ENCODE measurements at regions not wholly inside any gene's neighbourhood (a gene's known extent, or its start where the extent isn't known, plus 50 kb on each side); places are given as distances from the start of the nearest gene placed in this dataset.

DNA sequence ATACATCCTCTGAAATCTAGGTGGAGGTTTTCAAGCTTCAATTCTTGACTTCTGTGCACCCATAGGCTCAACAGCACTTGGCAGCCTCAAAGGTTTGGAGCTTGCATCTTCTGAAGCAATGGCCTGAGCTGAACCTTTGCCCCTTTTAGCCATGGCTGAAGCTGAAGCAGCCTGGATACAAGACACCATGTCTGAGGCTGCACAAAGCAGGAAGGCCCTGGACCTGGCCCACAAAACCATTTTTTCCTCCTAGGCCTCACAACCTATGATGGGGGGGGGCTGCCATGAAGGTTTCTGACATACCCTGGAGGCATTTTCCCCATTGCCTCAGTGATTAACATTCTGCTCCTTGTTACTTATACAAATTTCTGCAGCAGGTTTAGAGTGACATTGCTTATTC, 173.3 kb upstream of the PRMT6 start:
- intact Hi-C loops (cut with DNase I) = no loop called here

DNA sequence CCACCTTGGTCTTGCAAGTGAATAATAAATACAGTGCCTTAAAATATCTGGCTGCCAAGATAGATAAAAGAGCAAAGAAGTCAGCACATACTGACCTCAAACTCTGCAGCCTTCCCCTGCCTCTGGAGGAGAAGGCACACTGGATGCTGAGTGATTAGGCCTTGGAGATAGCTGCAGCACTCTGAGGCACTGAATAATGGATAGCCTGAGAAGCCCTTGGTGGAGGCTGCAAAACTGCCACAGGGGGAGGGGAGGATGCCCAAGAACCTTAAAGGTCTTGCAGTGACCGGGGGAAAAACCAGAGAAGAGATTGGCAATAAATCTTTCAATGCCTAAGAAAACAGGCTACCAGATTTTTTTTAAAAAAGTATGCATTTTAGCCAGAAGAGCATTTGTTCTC, 167.4 kb upstream of the PRMT6 start:
- intact Hi-C loops (cut with DNase I) = no loop called here
- DNase-seq (ENCODE audit: low spot score) = no peak

More for the DNA sequence above, 173.3 kb upstream of the PRMT6 start:
- DNase-seq (ENCODE audit: low spot score) = no peak

DNA sequence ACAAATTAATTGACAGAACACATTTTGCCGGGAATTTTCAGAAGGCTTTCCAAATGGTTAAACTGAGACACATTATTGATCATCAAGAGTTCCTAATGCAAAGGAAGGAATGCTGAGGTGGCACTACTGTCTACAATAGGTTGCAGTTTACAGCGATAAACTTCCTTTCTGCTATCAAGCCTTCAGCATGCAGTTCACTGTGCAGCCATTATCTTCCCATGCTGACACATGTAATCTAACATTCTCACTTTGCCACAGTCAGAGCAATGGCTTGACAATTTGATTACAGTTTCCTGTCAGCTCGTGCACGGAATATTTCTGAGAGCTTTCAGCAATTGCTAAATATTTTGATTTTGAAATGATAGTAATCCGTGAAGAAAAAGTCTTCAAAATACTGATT, 166.9 kb upstream of the PRMT6 start:
- intact Hi-C loops (cut with DNase I) = no loop called here
- no peak for DNase-seq (ENCODE audit: low spot score)

DNA sequence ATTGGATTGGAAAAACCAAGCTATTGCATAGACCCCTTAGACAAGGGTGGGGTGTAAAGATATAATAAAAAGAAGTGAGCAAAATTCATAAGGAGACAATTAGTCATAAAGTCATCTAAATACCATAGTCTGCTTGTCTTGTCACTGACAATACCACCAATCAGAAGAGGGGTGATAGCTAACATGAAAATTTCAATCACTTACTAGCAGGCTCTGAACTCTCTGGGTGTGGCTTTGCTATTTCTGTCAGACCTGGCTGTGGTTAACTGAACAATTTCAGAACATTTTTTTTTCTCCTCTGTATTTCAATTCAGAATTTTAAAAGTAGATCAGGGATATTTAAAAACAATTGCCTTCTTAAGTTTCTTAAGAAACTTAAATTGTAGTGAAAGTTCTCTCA, 158.5 kb upstream of the PRMT6 start:
- DNase-seq (ENCODE audit: low spot score) = no peak
- intact Hi-C loops (cut with DNase I) = no loop called here

DNA sequence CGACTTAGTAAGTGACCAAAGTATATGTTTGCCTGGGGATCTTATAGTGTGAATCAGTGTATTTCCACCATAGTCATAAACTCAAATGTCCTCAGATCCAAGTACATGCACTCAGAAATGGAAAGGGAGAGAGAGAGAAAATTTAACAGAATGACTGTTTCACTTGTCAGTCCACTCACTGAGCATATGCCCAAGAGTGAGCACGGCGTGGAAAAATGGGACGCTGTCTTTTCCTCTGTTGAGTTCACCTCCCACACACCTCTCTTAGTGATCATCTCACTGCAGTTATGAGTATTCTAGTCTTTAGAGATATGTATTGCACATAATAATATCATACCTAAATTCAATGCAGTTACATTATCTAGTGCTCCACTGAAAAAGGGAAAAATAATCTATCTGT, 156.8 kb upstream of the PRMT6 start:
- no peak for DNase-seq (ENCODE audit: low spot score)
- intact Hi-C loops (cut with DNase I) = no loop called here

DNA sequence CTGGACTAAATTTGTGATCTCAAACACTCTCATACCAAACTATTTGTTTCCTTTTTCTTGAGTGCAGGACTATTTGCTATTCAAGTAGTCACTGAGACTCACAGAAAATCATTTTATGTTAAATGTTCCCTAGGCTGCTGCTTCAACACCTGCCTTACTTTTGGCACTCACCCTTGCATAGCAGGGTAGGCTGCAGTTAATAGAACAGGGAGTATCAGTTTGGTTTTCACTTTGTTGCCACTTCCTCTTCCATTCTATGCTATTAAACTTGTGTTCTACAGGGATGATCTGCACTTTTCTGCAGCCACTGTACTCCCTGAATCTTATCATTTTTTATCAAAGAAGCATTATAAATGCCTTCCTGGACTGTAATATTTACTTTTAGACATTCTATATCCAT, 148.7 kb upstream of the PRMT6 start:
- intact Hi-C loops (cut with DNase I) = no loop called here
- DNase-seq (ENCODE audit: low spot score) = no peak

DNA sequence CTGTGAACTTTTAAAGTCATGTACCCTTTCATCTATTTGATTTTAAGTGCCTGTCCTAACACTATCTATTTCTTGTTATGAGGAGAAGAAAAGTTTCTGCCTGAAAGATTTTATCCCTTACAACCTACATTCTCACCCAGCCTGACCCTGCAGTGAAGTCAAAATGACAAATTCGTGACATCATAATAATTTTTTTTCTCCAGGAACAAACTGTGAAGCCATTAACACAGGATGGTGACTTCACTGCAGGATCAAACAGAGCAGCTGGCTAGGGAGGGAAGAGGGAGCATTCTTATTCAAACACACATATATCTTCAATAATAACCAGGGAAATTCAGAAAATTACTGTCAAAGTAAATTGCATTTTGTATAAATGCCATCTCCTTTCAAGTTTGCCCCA, 147.8 kb upstream of the PRMT6 start:
- intact Hi-C loops (cut with DNase I) = no loop called here
- no peak for DNase-seq (ENCODE audit: low spot score)

DNA sequence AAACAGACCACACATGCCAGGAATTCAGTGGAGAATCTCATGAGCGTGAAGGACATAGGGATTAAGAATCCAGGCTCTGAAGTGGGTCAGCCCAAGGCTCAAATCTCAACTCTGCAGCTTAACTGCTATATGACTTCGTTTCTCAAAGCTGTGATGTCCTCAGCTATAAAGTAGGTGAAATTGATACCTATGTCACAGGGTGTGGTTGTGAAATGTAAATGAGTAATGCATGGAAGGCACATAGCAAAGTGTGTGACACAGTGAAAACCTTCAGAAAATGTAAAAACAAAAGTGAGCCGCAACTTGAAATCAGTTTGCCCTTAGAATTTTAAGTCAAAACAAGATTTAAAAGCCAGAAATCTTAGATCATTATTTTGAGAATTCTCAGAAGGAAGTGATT, 145.7 kb upstream of the PRMT6 start:
- intact Hi-C loops (cut with DNase I) = no loop called here
- DNase-seq (ENCODE audit: low spot score) = no peak

DNA sequence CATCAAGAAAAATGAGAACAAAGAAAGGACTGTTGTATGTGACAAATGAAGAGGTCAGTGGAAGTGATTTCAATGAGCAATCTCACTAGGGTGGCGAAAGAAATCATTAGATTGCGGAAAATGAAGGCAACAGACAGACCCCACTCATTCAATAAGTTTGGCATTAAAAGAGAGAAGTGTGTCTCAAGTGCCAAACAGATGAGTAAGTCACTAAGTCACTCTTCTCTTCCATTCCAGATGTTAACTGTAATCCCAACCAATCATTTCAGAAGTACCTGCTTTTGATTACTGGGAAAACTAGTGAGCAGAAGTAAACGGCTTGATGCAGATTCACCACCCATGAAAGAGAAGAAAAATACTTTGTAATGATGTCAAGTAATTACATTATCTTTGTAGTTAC, 144.3 kb upstream of the PRMT6 start:
- intact Hi-C loops (cut with DNase I) = no loop called here

DNA sequence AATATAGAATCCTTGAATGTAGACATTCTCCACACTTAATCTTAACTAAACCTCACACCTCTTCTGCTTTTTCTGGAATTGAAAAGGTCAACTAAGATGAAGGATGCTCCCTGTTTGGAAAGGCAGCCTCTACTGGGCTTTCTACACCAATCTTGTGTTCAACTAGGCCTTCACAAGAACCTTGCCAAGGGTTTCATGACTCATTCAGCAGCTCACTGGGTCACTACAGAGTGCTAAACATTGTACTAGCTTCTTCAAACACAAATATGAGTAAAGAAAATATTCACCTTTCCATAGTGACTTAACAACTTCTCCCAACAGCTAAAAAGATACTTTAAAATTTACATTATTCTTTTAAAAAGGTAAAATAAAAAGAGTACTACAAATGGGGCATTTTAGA, 135.3 kb upstream of the PRMT6 start:
- intact Hi-C loops (cut with DNase I) = no loop called here
- no peak for DNase-seq (ENCODE audit: low spot score)

More for the DNA sequence above, 144.3 kb upstream of the PRMT6 start:
- no peak for DNase-seq (ENCODE audit: low spot score)

DNA sequence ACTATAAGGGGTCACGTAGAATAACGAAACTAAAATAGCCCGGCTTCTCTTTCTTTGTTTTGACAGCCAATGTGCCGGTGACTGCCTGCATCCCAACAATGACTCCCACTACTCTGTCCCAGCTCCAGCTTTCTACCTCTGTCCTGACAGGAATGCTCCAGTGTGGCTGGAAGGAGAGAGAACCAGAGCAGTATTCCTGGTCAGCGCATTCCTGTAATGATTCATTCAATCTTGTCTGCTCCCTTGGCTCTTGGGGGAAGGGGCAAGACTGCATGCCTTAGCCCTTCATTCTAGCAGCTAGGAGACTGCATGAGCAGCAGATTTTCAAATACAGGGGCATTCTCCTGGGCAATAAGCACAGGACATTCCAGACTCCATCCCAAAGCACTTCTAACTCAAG, 132.1 kb upstream of the PRMT6 start:
- no peak for DNase-seq (ENCODE audit: low spot score)
- intact Hi-C loops (cut with DNase I) = no loop called here

DNA sequence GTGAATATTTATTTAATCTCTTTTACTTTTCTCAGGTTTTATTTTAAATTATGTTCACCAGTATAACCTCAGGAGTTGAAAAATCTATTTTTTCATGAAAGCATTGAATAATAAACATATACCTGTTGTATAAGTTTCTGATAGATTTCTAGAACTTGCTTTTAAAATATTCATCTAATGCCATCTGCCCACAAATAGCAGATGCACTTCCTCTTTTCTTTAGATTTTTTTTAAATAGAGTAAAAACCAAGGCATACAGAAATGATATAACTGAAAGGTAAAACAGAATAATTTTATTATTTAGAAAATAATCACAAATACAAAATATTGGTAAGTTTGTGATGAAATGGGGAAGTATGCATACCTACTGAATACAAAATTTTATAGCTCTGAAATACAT, 130.7 kb upstream of the PRMT6 start:
- no peak for DNase-seq (ENCODE audit: low spot score)
- intact Hi-C loops (cut with DNase I) = no loop called here

DNA sequence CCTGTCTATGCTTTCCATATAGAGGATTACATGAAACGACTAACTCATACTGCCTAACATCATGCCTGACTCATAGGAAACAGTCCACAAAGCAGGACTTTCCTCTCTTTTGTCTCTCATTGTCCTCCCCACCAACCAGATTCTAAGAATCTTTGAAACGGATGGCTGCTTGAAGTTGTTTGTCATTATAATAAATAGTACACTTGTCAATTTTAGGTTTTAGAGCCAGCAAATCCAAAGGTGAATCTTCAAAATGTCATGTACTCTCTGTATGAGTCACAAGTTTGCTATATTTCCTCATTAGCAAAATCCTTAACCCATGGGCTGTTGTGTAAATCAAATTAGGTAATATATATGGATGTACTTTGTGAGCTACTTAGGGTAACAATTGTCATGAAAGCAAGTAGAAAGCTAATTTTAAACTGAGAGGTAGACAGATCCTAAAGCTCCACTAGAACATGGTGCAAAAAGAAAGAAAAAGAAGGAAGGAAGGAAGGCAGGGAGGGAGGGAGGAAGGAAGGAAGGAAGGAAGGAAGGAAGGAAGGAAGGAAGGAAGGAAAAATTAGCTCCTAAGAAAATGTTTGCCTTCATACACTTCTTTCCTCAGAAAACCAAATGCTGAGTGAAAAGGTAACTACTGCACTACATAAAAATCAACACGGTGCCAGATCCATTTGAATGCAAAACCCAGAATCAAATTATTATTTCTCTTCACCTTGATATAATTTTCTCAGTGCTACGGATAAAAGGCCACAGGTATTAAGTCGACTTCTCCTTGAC, 129.5 kb upstream of the PRMT6 start:
- no peak for DNase-seq (ENCODE audit: low spot score)
- intact Hi-C loops (cut with DNase I) = no loop called here

DNA sequence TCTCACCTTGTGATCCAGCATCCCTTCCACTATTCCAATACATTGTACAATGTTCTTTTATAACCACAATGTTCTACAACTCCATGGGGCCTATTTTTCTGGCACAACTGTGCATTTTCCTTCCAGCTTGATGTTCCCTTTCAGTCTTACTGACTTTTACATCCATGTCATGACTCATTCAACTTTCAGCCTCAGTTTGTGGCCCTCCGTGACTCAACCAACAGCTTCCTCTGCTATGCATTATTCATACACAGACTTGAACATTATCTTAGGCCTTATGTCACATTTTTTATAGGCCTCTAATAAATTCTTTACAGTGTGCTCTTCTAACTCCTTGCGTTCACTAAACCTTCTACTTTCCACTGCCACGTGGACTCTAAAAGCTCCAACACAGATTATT, 119.4 kb upstream of the PRMT6 start:
- intact Hi-C loops (cut with DNase I) = no loop called here
- DNase-seq (ENCODE audit: low spot score) = no peak

DNA sequence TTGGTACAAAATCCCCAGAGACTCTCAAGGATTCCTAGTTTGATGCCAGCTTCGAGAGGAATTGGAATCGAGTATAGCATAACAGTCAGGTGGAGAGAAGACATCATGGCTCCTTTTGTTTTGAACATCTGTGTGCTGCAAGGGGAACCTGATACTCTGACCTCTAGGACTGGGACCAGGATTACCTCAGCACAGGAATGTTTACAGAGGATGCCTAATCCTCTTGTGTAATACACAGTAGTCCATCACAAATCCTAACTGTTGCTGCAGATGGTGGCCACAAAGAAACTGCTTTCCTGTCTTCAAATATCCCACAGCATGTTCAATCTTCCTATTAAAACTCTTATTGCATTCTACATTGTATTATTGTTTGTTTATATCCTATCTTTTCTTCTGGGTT, 111.8 kb upstream of the PRMT6 start:
- DNase-seq (ENCODE audit: low spot score) = no peak
- intact Hi-C loops (cut with DNase I) = no loop called here

DNA sequence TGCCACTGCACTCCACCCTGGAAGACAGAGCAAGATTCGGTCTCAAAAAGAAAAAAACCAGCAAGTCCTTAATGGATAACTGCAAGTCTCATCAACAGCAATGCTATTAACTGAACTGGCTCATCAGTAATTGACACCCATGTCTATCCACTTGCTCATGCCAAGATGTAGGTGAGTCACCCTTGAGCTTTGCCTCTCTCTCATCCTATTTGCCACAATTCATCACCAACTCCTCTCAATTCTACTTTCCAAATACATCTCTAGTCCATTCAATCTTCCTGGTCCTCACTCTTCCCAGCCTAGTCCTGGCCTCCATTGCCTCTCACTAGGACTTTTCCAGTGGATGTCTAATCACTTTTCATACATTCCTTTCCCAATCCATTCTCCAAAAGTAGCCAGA, 103.7 kb upstream of the PRMT6 start:
- no peak for DNase-seq (ENCODE audit: low spot score)

DNA sequence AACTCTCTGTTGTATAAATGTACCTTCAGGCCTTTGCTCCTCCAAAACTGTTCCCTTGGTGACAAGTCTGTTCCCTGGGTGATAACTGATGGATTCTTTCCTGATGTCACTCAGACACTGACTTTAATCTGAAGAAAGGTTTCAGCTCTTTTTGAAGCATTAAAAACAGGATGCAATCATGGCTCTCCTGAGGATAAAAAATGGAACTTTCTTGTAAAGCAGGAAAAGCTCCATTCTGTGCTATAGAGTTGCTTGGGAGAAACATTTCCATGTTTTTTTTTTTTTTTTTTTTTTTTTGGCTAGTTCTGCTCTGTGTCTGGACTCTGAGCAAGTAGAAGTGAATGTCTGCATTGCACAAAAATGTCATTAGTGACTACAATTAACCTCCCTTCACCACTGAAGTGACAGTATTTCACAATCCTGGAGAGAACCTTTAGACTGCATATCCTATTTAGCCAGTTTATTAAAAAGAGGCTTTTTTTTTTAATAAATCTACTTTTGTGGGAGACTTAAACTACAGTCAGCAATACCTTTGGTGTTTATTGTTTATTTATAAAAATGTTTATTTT, 101.7 kb upstream of the PRMT6 start:
- intact Hi-C loops (cut with DNase I) = no loop called here
- DNase-seq (ENCODE audit: low spot score) = no peak

More for the DNA sequence above, 103.7 kb upstream of the PRMT6 start:
- intact Hi-C loops (cut with DNase I) = no loop called here

DNA sequence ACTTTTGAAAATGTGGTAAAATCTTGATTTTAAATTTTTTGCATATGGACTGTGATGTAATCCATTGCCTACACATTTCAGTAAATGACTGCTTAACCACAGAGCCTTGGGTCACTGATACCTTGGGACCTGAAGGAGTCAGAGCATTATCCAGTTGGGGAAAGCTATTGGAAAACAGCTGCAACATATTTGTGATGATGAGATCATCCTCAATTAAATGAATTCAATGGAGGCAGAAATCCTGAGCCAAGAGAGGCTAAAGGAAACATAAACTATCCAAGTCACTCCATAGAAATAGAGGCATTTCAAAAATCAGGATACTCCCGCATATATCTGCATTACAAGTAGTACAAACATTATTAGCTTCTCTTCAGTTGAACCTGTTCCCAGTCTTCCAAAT, 99.8 kb upstream of the PRMT6 start:
- intact Hi-C loops (cut with DNase I) = no loop called here
- no peak for DNase-seq (ENCODE audit: low spot score)

DNA sequence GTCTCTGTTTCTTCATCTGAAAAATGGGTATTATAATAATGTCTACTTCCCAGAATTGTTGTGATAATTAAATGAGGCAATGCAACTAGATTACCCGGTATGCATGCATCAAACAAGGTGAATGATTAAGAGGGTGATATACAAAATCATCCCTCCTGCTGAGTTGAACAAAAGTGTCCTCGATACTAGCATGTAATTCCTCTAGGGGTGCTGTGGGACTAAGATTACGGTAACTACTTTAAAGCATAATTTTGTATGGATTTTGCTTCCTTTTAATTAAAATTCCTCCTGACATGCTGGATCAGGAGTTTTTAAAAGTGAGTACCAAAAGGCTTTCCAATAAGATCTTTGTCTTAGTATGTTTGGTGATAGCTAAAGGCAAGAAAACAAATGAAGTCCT, 98.7 kb upstream of the PRMT6 start:
- intact Hi-C loops (cut with DNase I) = no loop called here
- DNase-seq (ENCODE audit: low spot score) = no peak

DNA sequence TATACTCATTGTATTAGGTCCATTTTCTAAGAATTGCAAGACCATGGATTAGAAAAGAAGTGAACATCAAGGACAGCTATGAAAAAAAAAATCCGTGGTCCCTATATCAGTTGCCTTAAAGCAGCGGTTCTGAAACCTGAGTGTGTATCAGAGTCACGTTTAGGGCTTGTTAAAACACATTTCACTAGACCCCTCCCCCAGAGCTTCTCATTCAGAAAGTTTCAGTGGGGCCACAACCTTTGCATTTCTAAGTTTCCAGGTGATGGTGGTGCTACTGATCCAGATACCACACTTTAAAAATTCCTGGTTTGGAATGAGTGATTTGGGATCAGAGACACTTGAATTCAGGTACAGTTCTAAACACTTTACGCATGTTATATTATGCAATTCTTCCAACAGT, 96.1 kb upstream of the PRMT6 start:
- DNase-seq (ENCODE audit: low spot score) = no peak
- intact Hi-C loops (cut with DNase I) = no loop called here

DNA sequence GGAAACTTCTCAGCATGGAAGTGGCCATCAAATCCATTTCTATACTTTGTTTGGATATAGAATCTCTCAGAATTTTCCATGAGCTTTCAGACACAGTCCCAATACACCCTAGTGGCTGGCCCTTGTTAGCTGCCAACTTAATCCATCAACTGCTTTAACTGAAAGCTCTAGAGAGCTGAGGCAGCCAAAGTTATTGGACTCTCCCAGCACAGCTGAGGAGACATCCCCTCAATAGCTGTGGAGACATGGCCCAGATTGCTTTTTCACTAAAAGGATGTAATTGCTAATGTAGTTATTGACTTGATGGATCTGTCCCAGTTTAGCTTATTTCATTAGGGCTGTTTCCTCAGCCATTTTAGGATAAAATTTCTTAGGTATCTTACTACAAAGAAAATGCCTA, 94.8 kb upstream of the PRMT6 start:
- intact Hi-C loops (cut with DNase I) = no loop called here
- DNase-seq (ENCODE audit: low spot score) = no peak

DNA sequence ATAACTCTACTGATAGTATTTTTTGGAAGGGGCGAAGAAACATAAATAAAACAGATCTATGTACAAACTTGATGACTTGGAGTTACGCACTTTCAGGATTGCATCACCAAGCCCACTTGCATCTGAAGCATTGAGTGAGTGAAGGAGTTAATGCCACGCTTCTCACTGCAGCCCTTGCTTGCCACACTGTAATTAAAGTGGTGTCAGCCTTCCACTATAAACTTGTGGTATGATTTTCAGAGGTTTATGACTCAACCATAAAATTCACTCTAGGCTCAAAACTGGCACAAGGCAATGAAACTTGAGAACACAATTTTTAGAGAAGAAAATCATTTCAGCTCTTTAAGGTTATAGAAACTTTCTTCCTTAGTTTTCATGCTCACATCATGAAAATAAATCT, 93.9 kb upstream of the PRMT6 start:
- no peak for DNase-seq (ENCODE audit: low spot score)
- intact Hi-C loops (cut with DNase I) = no loop called here

Data from cardiac septum (tissue), 1 donor.